Hepatocyte (in vitro differentiated cells): ENCODE measurements at regions not wholly inside any gene's neighbourhood (a gene's known extent, or its start where the extent isn't known, plus 50 kb on each side); places are given as distances from the start of the nearest gene placed in this dataset.

Experiments used
- DNase-seq: peaks from one replicate; pipeline ENCODE4 v3.0.0-alpha.2; 2016; ENCODE audit warnings: low spot score
- H2AFZ ChIP-seq: fragments of 200-600 bp; sonication (generic); 2 replicates; pipeline ENCODE4 v1.6.0; 2016; ENCODE audit warnings: antibody characterized with exemption, mild to moderate bottlenecking
- H3K27ac ChIP-seq: fragments of 200-600 bp; sonication (generic); 2 replicates; pipeline ENCODE4 v1.5.1; 2016; ENCODE audit warnings: mild to moderate bottlenecking
- H3K27me3 ChIP-seq: fragments of 200-600 bp; sonication (generic); 2 replicates; pipeline ENCODE4 v1.6.1; 2016
- H3K36me3 ChIP-seq: fragments of 200-600 bp; sonication (generic); replicated peaks from 2 replicates; pipeline ENCODE4 v1.5.1; 2016; ENCODE audit warnings: low read depth; ENCODE audit not compliant: insufficient read depth
- H3K4me1 ChIP-seq: fragments of 200-600 bp; sonication (generic); 2 replicates; pipeline ENCODE4 v1.5.1; 2016; ENCODE audit warnings: mild to moderate bottlenecking, moderate library complexity; ENCODE audit not compliant: insufficient read depth
- H3K4me2 ChIP-seq: fragments of 200-600 bp; sonication (generic); 2 replicates; pipeline ENCODE4 v1.6.0; 2016
- H3K4me3 ChIP-seq: fragments of 200-600 bp; sonication (generic); 2 replicates; pipeline ENCODE4 v1.5.1; 2016; ENCODE audit warnings: mild to moderate bottlenecking
- H3K79me2 ChIP-seq: fragments of 200-600 bp; sonication (generic); 2 replicates; pipeline ENCODE4 v1.6.0; 2017; ENCODE audit warnings: mild to moderate bottlenecking
- H3K9me2 ChIP-seq: fragments of 200-600 bp; sonication (generic); replicated peaks from 2 replicates; pipeline ENCODE4 v1.6.0; 2017; ENCODE audit warnings: mild to moderate bottlenecking; ENCODE audit not compliant: insufficient read depth
- H3K9me3 ChIP-seq: fragments of 200-600 bp; sonication (generic); 2 replicates; pipeline ENCODE4 v1.5.1; 2016; ENCODE audit warnings: low read depth, mild to moderate bottlenecking
- H4K20me1 ChIP-seq: fragments of 200-600 bp; sonication (generic); 2 replicates; pipeline ENCODE4 v1.6.0; 2016; ENCODE audit warnings: mild to moderate bottlenecking; ENCODE audit not compliant: insufficient read depth, poor library complexity, severe bottlenecking
- EZH2 ChIP-seq: fragments of 200-600 bp; sonication (generic); IDR thresholded peaks from 2 replicates; pipeline ENCODE4 v1.6.1; 2016; ENCODE audit warnings: antibody characterized with exemption, mild to moderate bottlenecking, borderline replicate concordance
- EZH2phosphoT487 ChIP-seq: fragments of 200-600 bp; sonication (generic); IDR thresholded peaks from one replicate; pipeline ENCODE4 v1.6.1; 2018; ENCODE audit warnings: antibody characterized with exemption, mild to moderate bottlenecking, low read depth, moderate library complexity; ENCODE audit not compliant: unreplicated experiment, severe bottlenecking
- WGBS: methylation state at CpG from one replicate; pipeline ENCODE4 v1.1.6; 2016; ENCODE audit warnings: low lambda C conversion rate; ENCODE audit errors: missing lambda C conversion rate; 5-methylcytosine and 5-hydroxymethylcytosine counted together
- TF ChIP-seq, protein P1 (sequence below): fragments of 200-600 bp; sonication (generic); IDR thresholded peaks from 2 replicates; pipeline ENCODE4 v1.5.1; 2016; ENCODE audit warnings: antibody characterized with exemption, mild to moderate bottlenecking; ENCODE audit not compliant: poor library complexity

DNA sequence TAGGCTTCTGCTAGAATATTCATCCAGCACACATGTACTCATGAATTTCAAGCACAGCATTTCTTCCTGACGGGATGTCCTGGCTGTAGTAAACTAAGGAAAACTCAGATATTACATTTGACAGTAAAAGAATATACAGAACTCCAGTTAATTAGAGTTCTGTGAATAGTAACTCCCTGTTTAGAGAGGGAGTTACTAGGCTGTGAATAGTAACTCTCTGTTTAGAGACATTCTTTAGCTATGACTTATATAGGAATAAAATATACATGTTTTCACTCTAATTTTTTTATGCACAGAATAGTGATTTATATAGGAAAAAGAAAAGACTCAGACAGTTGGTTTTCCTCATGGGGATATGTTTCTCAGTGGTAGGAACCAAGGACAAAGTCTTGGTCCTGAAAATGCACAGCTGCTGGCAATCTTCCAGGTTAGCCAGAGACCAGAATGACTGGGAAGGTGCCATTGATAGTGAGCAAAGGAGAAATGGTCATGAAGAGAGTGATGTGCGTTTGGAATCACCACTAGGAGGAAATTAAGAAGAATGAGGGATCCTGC is 480.7 kb upstream of the THBS1 start:
- Histone ChIP-seq H3K36me3 (no peaks in the 10 kb centered on the region), H4K20me1 (no peaks in the 10 kb centered on the region), H3K79me2 (no peaks in the 10 kb centered on the region), H3K27ac (no peak overlapping the region), H3K4me2 (no peak overlapping the region), H3K9me3 (no peaks in the 10 kb centered on the region), H2AFZ (no peak overlapping the region), H3K9me2 (no peaks in the 10 kb centered on the region), H3K27me3 (no peaks in the 10 kb centered on the region), H3K4me3 (no peak overlapping the region), H3K4me1 (peaks cover 7% of the 10 kb centered on the region)
- WGBS, result 82% methylated on average over 2 of the region's 2 CpGs
- no peak for DNase-seq
- TF ChIP-seq, protein P1, sequence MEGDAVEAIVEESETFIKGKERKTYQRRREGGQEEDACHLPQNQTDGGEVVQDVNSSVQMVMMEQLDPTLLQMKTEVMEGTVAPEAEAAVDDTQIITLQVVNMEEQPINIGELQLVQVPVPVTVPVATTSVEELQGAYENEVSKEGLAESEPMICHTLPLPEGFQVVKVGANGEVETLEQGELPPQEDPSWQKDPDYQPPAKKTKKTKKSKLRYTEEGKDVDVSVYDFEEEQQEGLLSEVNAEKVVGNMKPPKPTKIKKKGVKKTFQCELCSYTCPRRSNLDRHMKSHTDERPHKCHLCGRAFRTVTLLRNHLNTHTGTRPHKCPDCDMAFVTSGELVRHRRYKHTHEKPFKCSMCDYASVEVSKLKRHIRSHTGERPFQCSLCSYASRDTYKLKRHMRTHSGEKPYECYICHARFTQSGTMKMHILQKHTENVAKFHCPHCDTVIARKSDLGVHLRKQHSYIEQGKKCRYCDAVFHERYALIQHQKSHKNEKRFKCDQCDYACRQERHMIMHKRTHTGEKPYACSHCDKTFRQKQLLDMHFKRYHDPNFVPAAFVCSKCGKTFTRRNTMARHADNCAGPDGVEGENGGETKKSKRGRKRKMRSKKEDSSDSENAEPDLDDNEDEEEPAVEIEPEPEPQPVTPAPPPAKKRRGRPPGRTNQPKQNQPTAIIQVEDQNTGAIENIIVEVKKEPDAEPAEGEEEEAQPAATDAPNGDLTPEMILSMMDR, result no peak

DNA sequence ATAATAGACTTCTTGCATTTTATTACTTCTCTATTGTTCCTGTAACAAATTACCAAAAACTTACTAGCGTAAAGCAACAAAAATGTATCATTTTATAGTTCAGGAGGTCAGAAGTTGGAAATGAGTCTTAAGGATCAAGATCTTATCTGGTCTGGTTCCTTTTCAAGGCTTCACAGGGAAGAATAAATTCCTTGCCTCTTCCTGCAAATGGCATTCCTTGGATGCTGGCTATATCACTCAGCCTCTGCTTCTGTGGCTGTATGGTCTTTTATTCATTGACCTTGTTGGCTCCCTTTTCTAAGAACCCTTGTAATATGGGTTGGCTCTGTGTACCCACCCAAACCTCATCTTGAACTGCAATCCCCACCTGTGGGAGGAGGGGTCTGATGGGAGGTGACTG is 478.4 kb upstream of the THBS1 start:
- H3K9me3 ChIP-seq, result no peaks in the 10 kb centered on the region
- H3K79me2 ChIP-seq, result no peaks in the 10 kb centered on the region
- H3K27ac ChIP-seq, result no peak overlapping the region
- H3K4me3 ChIP-seq, result no peak overlapping the region
- H4K20me1 ChIP-seq, result no peaks in the 10 kb centered on the region
- TF ChIP-seq EZH2, result no peak
- TF ChIP-seq, protein P1, result no peak
- no peak for TF ChIP-seq EZH2phosphoT487
- no peak overlapping the region for H3K4me2 ChIP-seq
- no peaks in the 10 kb centered on the region for H3K9me2 ChIP-seq
- H3K4me1 ChIP-seq, result no peaks in the 10 kb centered on the region
- H3K27me3 ChIP-seq, result no peaks in the 10 kb centered on the region
- WGBS, result 83% methylated on average over 1 of the region's 1 CpG
- no peaks in the 10 kb centered on the region for H3K36me3 ChIP-seq
- H2AFZ ChIP-seq, result no peak overlapping the region
- DNase-seq, result no peak

DNA sequence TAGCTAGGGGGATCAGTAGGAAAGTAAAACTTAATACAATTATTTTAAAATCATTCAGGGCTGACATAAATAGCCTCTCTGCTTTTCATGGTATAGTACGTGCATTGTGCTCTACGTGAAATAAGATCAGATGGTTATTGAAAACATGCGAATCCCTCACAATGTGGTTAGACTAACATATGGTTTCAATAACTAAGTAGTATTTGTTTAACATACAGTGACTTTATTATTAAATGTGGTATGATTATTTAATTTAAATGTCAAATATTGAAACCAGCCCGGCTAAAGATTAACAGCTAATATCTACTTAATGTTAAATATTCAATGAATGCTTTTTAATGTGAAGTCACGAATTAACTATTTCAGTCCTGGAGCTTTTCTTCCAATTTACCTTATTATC is 473.9 kb upstream of the THBS1 start:
- WGBS, result 63% methylated on average over 5 of the region's 5 CpGs
- H3K27ac ChIP-seq, result no peak overlapping the region
- DNase-seq, result no peak

DNA sequence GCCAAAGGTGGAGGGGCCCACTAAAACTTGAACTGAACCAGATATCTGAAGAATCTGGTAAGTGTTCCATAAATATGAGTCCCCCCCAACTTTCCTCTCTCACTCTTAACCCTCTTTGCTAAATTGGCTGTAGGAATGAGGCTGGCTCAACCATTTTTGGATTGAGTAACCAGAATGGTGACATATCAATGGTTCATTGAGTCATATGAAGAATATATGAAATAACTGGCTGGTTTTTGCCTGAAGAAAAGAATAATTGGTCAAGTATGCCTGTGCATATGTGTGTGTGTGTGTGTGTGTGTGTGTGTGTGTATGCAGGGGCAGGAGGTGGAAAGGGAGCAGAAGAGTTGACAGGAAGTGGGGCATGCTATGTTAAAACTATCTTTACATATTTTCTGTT is 472.9 kb upstream of the THBS1 start:
- Histone ChIP-seq H3K27ac (no peak overlapping the region), H3K79me2 (no peaks in the 10 kb centered on the region), H4K20me1 (no peaks in the 10 kb centered on the region), H3K4me2 (no peak overlapping the region), H2AFZ (no peak overlapping the region), H3K4me1 (peaks cover 5% of the 10 kb centered on the region), H3K9me2 (no peaks in the 10 kb centered on the region), H3K9me3 (no peaks in the 10 kb centered on the region), H3K4me3 (no peak overlapping the region), H3K36me3 (no peaks in the 10 kb centered on the region), H3K27me3 (no peaks in the 10 kb centered on the region)
- DNase-seq, result no peak
- no peak for TF ChIP-seq EZH2
- TF ChIP-seq EZH2phosphoT487, result no peak
- TF ChIP-seq, protein P1, result no peak

More for the DNA sequence above, 473.9 kb upstream of the THBS1 start:
- peaks cover 5% of the 10 kb centered on the region for H3K4me1 ChIP-seq
- H3K9me2 ChIP-seq, result no peaks in the 10 kb centered on the region
- no peaks in the 10 kb centered on the region for H3K36me3 ChIP-seq
- H3K27me3 ChIP-seq, result no peaks in the 10 kb centered on the region
- no peak overlapping the region for H3K4me2 ChIP-seq
- no peaks in the 10 kb centered on the region for H4K20me1 ChIP-seq
- no peak overlapping the region for H2AFZ ChIP-seq
- no peaks in the 10 kb centered on the region for H3K9me3 ChIP-seq
- H3K79me2 ChIP-seq, result no peaks in the 10 kb centered on the region
- peak; percentile 53 for TF ChIP-seq EZH2phosphoT487
- no peak for TF ChIP-seq EZH2
- no peak overlapping the region for H3K4me3 ChIP-seq
